K562 (cell line): ENCODE measurements at regions not wholly inside any gene's neighbourhood (a gene's known extent, or its start where the extent isn't known, plus 50 kb on each side); places are given as distances from the start of the nearest gene placed in this dataset.

ENCODE experiments used
- ATAC-seq: fragments of 200-7000 bp; cut with Tn5 transposase; 3 replicates; pipeline ENCODE4 v1.9.1; 2020; ENCODE audit warnings: moderate library complexity
- BruUV-seq: library from RNA; stranded (reverse); fragments of 400-500 nt; replicated peaks from 2 replicates; lab custom pipeline; 2021; lab: Mats Ljungman, UMichigan
- CTCF ChIA-PET: fragments of 300-600 bp; formaldehyde crosslinking; extraction: SDS; loops from one replicate; lab custom pipeline; 2021; ENCODE audit warnings: low intra/inter-chr PET ratio; lab: Yijun Ruan, JAX
- POLR2A ChIA-PET: fragments of 300-600, 350-650 bp; sonication (Branson Sonifier 250); formaldehyde crosslinking; extraction: SDS; loops from one replicate; lab custom pipeline; 2021; ENCODE audit warnings: antibody characterized with exemption, inconsistent platforms; lab: Yijun Ruan, JAX
- DNase-seq, 4 experiments: peaks; one replicate each; pipeline versions ENCODE4 v3.0.0 to v3.0.0-alpha.2; 2011 to 2018; ENCODE audit warnings: low spot score in 3 of 4, mixed read lengths in 3 of 4; ENCODE audit errors: extremely low read depth in 1 of 4
- FAIRE-seq: peaks from 2 replicates; lab custom pipeline; 2011; peaks lifted over from hg19 to GRCh38; lab: Jason Lieb, UNC
- H2AFZ ChIP-seq: 2 replicates; pipeline ENCODE4 v1.6.0; 2011; ENCODE audit warnings: low read depth, low read length, control low read depth, inconsistent platforms
- H3K27ac ChIP-seq: fragments of 200-600 bp; 3 replicates; pipeline ENCODE4 v1.8.0; 2011; ENCODE audit warnings: low read depth, mild to moderate bottlenecking, control low read depth, inconsistent platforms, low read length, moderate library complexity, mixed read lengths; ENCODE audit errors: extremely low read depth
- H3K27me3 ChIP-seq, 2 experiments: fragments of 300-600 bp in 1 of 2; 2 replicates in 1 of 2; 3 replicates in 1 of 2; pipeline versions ENCODE4 v1.6.0 to v1.8.0; 2011; ENCODE audit warnings: inconsistent platforms in 2 of 2, low read length in 2 of 2, mild to moderate bottlenecking in 1 of 2, mixed read lengths in 1 of 2, moderate library complexity in 1 of 2; ENCODE audit not compliant: control insufficient read depth in 2 of 2, insufficient read depth in 2 of 2
- H3K36me3 ChIP-seq: fragments of 300-600 bp; 3 replicates; pipeline ENCODE4 v1.8.0; 2011; ENCODE audit warnings: mild to moderate bottlenecking, low read length, inconsistent platforms; ENCODE audit not compliant: control insufficient read depth, insufficient read depth
- H3K4me1 ChIP-seq, 2 experiments: fragments of 200-600 bp in 1 of 2; replicated peaks in 1 of 2; 2 replicates in 1 of 2; 3 replicates in 1 of 2; pipeline versions ENCODE4 v1.5.1 to v1.8.0; 2011; ENCODE audit warnings: inconsistent platforms in 2 of 2, low read length in 2 of 2, mild to moderate bottlenecking in 1 of 2, mixed read lengths in 1 of 2, moderate library complexity in 1 of 2; ENCODE audit not compliant: control insufficient read depth in 2 of 2, insufficient read depth in 2 of 2
- H3K4me2 ChIP-seq: 2 replicates; pipeline ENCODE4 v1.6.1; 2011; ENCODE audit warnings: low read length, control low read depth, inconsistent platforms, mixed read lengths; ENCODE audit not compliant: insufficient read depth
- H3K4me3 ChIP-seq: fragments of 200-600 bp; sonication (generic), shearing (Covaris generic); 2 replicates; pipeline ENCODE4 v1.5.1; 2016; ENCODE audit warnings: control low read depth, inconsistent platforms
- H3K79me2 ChIP-seq: fragments of 200-600 bp; 3 replicates; pipeline ENCODE4 v1.8.0; 2011; ENCODE audit warnings: low read length, inconsistent platforms; ENCODE audit not compliant: control insufficient read depth, insufficient read depth
- H3K9ac ChIP-seq, 2 experiments: 2 replicates each; pipeline versions ENCODE4 v1.6.0 to v1.6.1; 2011; ENCODE audit warnings: low read depth in 2 of 2, low read length in 2 of 2, control low read depth in 1 of 2, inconsistent platforms in 1 of 2, mild to moderate bottlenecking in 1 of 2, mixed read lengths in 1 of 2; ENCODE audit not compliant: insufficient read depth in 1 of 2
- H3K9me1 ChIP-seq: one replicate; pipeline ENCODE4 v1.6.0; 2011; ENCODE audit warnings: inconsistent platforms, mild to moderate bottlenecking, low read length, moderate library complexity; ENCODE audit not compliant: control insufficient read depth, insufficient read depth
- H3K9me3 ChIP-seq: replicated peaks from 2 replicates; pipeline ENCODE4 v1.5.1; 2011; ENCODE audit warnings: low read depth, low read length, inconsistent platforms; ENCODE audit not compliant: control insufficient read depth, insufficient read depth
- H4K20me1 ChIP-seq: replicated peaks from 2 replicates; pipeline ENCODE4 v1.6.1; 2011; ENCODE audit warnings: low read length, inconsistent platforms, mixed read lengths; ENCODE audit not compliant: control insufficient read depth, insufficient read depth
- MEF2D ChIP-seq: conservative IDR thresholded peaks from 2 replicates; pipeline ENCODE4 v1.6.1; 2016; ENCODE audit warnings: low read depth, missing genetic modification characterization, missing compliant biosample characterization
- NCOA4 ChIP-seq: fragments of 450-650 bp; IDR thresholded peaks from 2 replicates; pipeline ENCODE4 v1.6.1; 2018; ENCODE audit warnings: mild to moderate bottlenecking; ENCODE audit not compliant: partially characterized antibody
- RREB1 ChIP-seq: fragments of 250-450 bp; sonication (Bioruptor Pico); IDR thresholded peaks from 2 replicates; pipeline ENCODE4 v1.4.0; 2020
- SIN3A ChIP-seq, 2 experiments: fragments of 150-350 bp in 1 of 2; IDR thresholded peaks; 2 replicates each; pipeline ENCODE4 v1.6.1; 2011 to 2016; ENCODE audit warnings: borderline replicate concordance in 2 of 2, low read depth in 2 of 2, low read length in 2 of 2, mild to moderate bottlenecking in 2 of 2, moderate library complexity in 2 of 2; ENCODE audit not compliant: control insufficient read depth in 1 of 2
- SMAD2 ChIP-seq: fragments of 150-350 bp; IDR thresholded peaks from 2 replicates; pipeline ENCODE4 v1.6.1; 2014; ENCODE audit warnings: low read depth, mild to moderate bottlenecking, low read length
- TCF15 ChIP-seq: fragments of 250-450 bp; sonication (Bioruptor Pico); IDR thresholded peaks from 2 replicates; pipeline ENCODE4 v1.8.0; 2022; ENCODE audit warnings: moderate library complexity, mild to moderate bottlenecking, inconsistent platforms
- TCF7 ChIP-seq: sonication (generic); IDR thresholded peaks from 2 replicates; pipeline ENCODE4 v1.6.1; 2016; ENCODE audit warnings: antibody characterized with exemption, borderline replicate concordance
- ZBTB43 ChIP-seq: sonication (generic); formaldehyde crosslinking; IDR thresholded peaks from 2 replicates; pipeline ENCODE4 v1.8.0; 2023; ENCODE audit warnings: mild to moderate bottlenecking, missing genetic modification reagents
- ZFP30 ChIP-seq: fragments of 250-450 bp; sonication (Bioruptor Pico); IDR thresholded peaks from 2 replicates; pipeline ENCODE4 v1.8.0; 2022; ENCODE audit warnings: moderate library complexity, mild to moderate bottlenecking, inconsistent platforms, borderline replicate concordance
- ZNF77 ChIP-seq: fragments of 250-450 bp; sonication (Bioruptor Pico); IDR thresholded peaks from 2 replicates; pipeline ENCODE4 v1.5.0; 2020
- WGBS: fragments of 100-300 bp; shearing (Covaris generic); methylation state at CpG from one replicate; pipeline ENCODE4 v1.1.6; 2016; ENCODE audit warnings: low coverage, mixed read lengths; ENCODE audit not compliant: insufficient coverage; ENCODE audit errors: missing lambda C conversion rate; 5-methylcytosine and 5-hydroxymethylcytosine counted together
- in situ Hi-C: fragments of 300-500 bp; cut with MboI; formaldehyde crosslinking; loops from 4 replicates; pipeline ENCODE4 v1.15.0; 2018; ENCODE audit warnings: inconsistent platforms, mixed read lengths
- intact Hi-C: fragments of 100-400 bp; cut with micrococcal nuclease; formaldehyde crosslinking; loops from 2 replicates; pipeline ENCODE4 v1.14.2; 2022

DNA sequence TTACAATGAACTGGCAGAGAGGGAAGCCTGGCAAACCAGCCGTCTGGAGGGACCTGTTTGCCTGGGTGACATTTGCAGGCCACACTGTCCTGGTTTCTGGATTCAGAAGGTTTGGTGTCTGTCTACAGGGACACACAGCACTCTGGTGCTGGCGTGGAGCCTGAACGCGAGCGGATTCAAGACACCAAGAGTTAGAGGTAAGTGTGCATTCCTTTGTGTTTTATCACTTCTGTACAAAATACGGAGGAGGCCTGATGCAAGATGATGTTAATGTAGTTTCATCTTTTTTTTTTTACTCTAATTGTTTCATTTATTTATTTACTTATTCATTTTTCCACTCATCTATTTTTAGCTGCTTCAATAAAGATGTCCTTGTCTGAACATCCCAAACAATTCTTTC, 485.3 kb upstream of the ADARB2 start:
- TF ChIP-seq ZNF77 (CRISPR knock-in tag) (no peak), ZBTB43 (CRISPR knock-in tag) (no peak), SIN3A (IDR thresholded peaks at IDR 0.05; ENCODE audit: borderline replicate concordance in 2 of 2, control insufficient read depth in 1 of 2, low read depth in 2 of 2, low read length in 2 of 2) (no peak), ZFP30 (CRISPR knock-in tag) (no peak), TCF7 (no peak), NCOA4 (no peak), MEF2D (tag) (no peak), TCF15 (CRISPR knock-in tag) (no peak), RREB1 (no peak), SMAD2 (no peak)
- TF ChIP-seq, all 486 proteins: peak for 0
- H3K36me3 ChIP-seq = no peaks in the 10 kb centered on the region
- H3K4me1 ChIP-seq = no peaks in the 10 kb centered on the region
- no peak overlapping the region for H3K27ac ChIP-seq
- intact Hi-C loops (no loop called here), in situ Hi-C loops (no loop called here)
- no peaks in the 10 kb centered on the region for H3K9me1 ChIP-seq
- H2AFZ ChIP-seq = no peak overlapping the region
- no peak overlapping the region for H3K4me2 ChIP-seq
- no peaks in the 10 kb centered on the region for H3K79me2 ChIP-seq
- ChIA-PET CTCF (no interaction called here), POLR2A (no interaction called here)
- no peak for FAIRE-seq
- DNase-seq = no peak
- no TSS peak for BruUV-seq
- no peak overlapping the region for H3K4me3 ChIP-seq
- no peaks in the 10 kb centered on the region for H3K9me3 ChIP-seq
- WGBS = 2% methylated on average over 6 of the region's 6 CpGs
- no peaks in the 10 kb centered on the region for H4K20me1 ChIP-seq
- H3K9ac ChIP-seq = no peak overlapping the region
- ATAC-seq = no peak
- peaks cover 0 to 9% of the 10 kb centered on the region in 2 experiments; a peak in 2 of 5 replicates for H3K27me3 ChIP-seq
